Activated T-cell treated with anti-CD3 and anti-CD28 coated beads, Interleukin-2, amount 50 U/mL, for 72 hours (primary cell): ENCODE measurements at regions not wholly inside any gene's neighbourhood (a gene's known extent, or its start where the extent isn't known, plus 50 kb on each side); places are given as distances from the start of the nearest gene placed in this dataset.
"Not testable (repeated sequence)": the region's sequence is repeated elsewhere in the genome, so short reads cannot be mapped to it uniquely, and the experiment has no call there.

Experiments
- ATAC-seq, 2 donors: fragments of 150-1000 bp; cut with Tn5 transposase; replicated peaks in 1 of 2; 2 replicates each; pipeline ENCODE4 v1.10.0; 2021; ENCODE audit warnings: moderate library complexity in 2 of 2, mild to moderate bottlenecking in 1 of 2
- DNase-seq, 2 donors: peaks; one replicate each; pipeline ENCODE4 v3.0.0; 2021 to 2022; ENCODE audit warnings: mixed read lengths in 1 of 2
- H3K27ac Mint-ChIP-seq: one replicate; pipeline ENCODE4 v1.8.0; 2022; ENCODE audit warnings: mild to moderate bottlenecking, moderate library complexity, mixed read lengths
- H3K27me3 Mint-ChIP-seq: one replicate; pipeline ENCODE4 v1.8.0; 2022; ENCODE audit warnings: low read depth, mixed read lengths
- H3K36me3 Mint-ChIP-seq, 2 donors: one replicate each; pipeline ENCODE4 v1.8.0; 2022; ENCODE audit warnings: mixed read lengths in 2 of 2, mild to moderate bottlenecking in 1 of 2; ENCODE audit not compliant: insufficient read depth in 2 of 2
- H3K4me1 Mint-ChIP-seq: one replicate; pipeline ENCODE4 v1.8.0; 2022; ENCODE audit warnings: low read depth, mixed read lengths
- H3K4me3 Mint-ChIP-seq, 2 donors: one replicate each; pipeline ENCODE4 v1.8.0; 2022; ENCODE audit warnings: mild to moderate bottlenecking in 2 of 2, mixed read lengths in 2 of 2, moderate library complexity in 2 of 2
- H3K9me3 Mint-ChIP-seq, 2 donors: one replicate each; pipeline ENCODE4 v1.8.0; 2022; ENCODE audit warnings: mixed read lengths in 2 of 2

DNA sequence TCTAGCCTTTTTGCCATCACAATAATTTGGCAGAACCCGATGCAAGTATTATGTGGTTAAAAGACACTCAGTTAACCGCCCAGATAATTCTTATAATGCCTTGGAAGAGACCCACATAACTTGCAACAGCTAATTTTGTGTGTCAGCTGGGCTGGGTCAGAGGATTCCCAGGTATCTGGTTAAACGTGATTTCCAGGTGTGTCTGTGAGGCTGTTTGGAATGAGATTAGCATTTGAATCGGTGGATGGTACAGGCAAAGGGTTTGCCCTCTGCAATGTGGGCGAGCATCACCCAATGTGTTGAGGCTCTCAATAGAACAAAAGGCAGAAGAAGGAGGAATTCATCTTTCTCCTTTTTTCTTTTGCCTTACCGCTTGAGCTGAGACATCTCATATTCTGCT lies 314.2 kb upstream of the PUDP start:
- no peaks in the 10 kb centered on the region for H3K27me3 Mint-ChIP-seq
- peaks cover 2 to 7% of the 10 kb centered on the region in 2 donors for H3K9me3 Mint-ChIP-seq
- H3K36me3 Mint-ChIP-seq, result no peaks in the 10 kb centered on the region
- H3K4me1 Mint-ChIP-seq, result no peaks in the 10 kb centered on the region
- no peak for ATAC-seq
- DNase-seq, result no peak
- no peak overlapping the region for H3K4me3 Mint-ChIP-seq
- no peak overlapping the region for H3K27ac Mint-ChIP-seq

GRCh38 chrX:7461051-7461450 lies 313.1 kb upstream of the PUDP start:
- not testable (repeated sequence) for H3K36me3 Mint-ChIP-seq, H3K9me3 Mint-ChIP-seq, H3K4me3 Mint-ChIP-seq, ATAC-seq, H3K4me1 Mint-ChIP-seq, H3K27ac Mint-ChIP-seq, DNase-seq, H3K27me3 Mint-ChIP-seq

GRCh38 chrX:7447801-7448499 lies 300.0 kb upstream of the PUDP start:
- ATAC-seq (no peak), DNase-seq (no peak)
- no peak overlapping the region for H3K27ac Mint-ChIP-seq
- H3K9me3 Mint-ChIP-seq, result peaks cover 0 to 2% of the 10 kb centered on the region in 2 donors
- H3K27me3 Mint-ChIP-seq, result peaks cover under 1% of the 10 kb centered on the region
- peaks cover 6% of the 10 kb centered on the region for H3K4me1 Mint-ChIP-seq
- H3K4me3 Mint-ChIP-seq, result no peak overlapping the region
- H3K36me3 Mint-ChIP-seq, result no peaks in the 10 kb centered on the region

GRCh38 chrX:7446815-7447214 lies 298.9 kb upstream of the PUDP start:
- no peak for ATAC-seq
- Mint-ChIP-seq H3K9me3 (peaks cover 0 to 2% of the 10 kb centered on the region in 2 donors), H3K4me3 (no peak overlapping the region), H3K27ac (no peak overlapping the region), H3K27me3 (peaks cover 7% of the 10 kb centered on the region), H3K4me1 (peaks cover 6% of the 10 kb centered on the region), H3K36me3 (no peaks in the 10 kb centered on the region)
- no peak for DNase-seq

DNA sequence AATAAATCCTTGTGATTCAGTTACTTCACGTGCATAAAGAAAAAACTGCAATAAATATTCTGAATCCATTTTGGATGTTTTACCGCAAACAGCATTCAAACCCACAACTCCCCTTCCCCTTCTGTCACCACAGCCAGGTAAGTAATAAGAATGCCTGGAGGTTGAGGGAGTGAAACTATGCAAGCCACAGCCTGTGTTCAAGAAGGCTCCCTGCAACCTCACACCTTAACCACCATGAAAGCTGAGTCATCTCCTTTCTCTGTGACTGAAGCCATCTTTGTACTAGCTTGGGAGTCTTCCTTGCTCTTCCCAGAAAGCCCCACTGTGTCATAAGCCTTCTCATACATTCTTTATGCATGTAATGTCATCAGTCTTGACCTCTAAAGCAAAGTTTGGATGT lies 297.0 kb upstream of the PUDP start:
- DNase-seq, result peak; percentile 1 to 17
- H3K4me1 Mint-ChIP-seq, result peaks cover 6% of the 10 kb centered on the region
- peaks cover 7% of the 10 kb centered on the region for H3K27me3 Mint-ChIP-seq
- no peaks in the 10 kb centered on the region for H3K36me3 Mint-ChIP-seq
- H3K9me3 Mint-ChIP-seq, result peaks cover 0 to under 1% of the 10 kb centered on the region in 2 donors
- H3K4me3 Mint-ChIP-seq, result no peak overlapping the region
- no peak overlapping the region for H3K27ac Mint-ChIP-seq
- peak; percentile 67 to 97 for ATAC-seq

DNA sequence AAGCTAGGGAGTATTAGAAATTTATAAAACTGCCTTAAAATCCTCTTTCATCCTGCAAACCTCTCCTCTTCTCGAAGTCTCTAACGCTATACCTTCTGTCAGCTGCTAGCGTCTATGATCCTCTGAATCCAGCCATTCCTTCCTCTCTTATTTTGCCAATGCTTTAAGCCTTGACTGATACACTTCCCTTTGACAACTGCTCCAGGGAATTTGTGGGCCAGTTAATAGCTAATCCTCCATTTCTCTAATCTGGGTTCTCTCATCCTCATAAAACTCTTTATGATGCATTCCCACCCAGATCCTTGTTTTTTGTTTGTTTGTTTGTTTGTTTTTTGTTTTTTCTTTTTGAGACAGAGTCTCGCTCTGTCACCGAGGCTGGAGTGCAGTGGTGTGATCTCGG lies 293.6 kb upstream of the PUDP start:
- peaks cover 6% of the 10 kb centered on the region for H3K4me1 Mint-ChIP-seq
- H3K27ac Mint-ChIP-seq, result no peak overlapping the region
- no peaks in the 10 kb centered on the region for H3K36me3 Mint-ChIP-seq
- peaks cover 7% of the 10 kb centered on the region for H3K27me3 Mint-ChIP-seq
- no peak for DNase-seq
- no peak for ATAC-seq
- no peaks in the 10 kb centered on the region for H3K9me3 Mint-ChIP-seq
- no peak overlapping the region for H3K4me3 Mint-ChIP-seq

GRCh38 chrX:7435822-7436221 lies 287.9 kb upstream of the PUDP start:
- Mint-ChIP-seq H3K4me1 (no peaks in the 10 kb centered on the region), H3K27me3 (no peaks in the 10 kb centered on the region), H3K36me3 (peaks cover 0 to 1% of the 10 kb centered on the region in 2 donors), H3K9me3 (peaks cover 6% of the 10 kb centered on the region in 2 donors), H3K27ac (no peak overlapping the region), H3K4me3 (no peak overlapping the region)
- DNase-seq (no peak), ATAC-seq (no peak)

DNA sequence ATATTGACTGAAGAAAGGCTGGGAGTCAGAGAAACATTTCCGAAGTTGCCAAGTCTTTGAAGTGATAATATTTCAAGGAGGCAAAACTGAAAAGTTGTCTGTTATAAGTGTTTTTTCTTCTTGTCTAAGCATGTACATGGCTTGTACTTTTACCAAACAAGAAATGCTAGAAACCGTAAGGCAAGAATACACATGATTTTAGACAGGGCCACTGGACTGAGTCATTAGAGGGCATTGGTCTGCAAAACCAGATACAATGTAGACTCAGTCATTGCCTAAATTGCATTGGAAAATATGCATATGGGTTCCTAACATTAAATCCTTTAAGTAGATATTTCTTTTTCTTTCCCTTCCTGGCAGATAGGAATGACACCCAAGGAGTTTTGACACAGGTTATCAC lies 284.9 kb upstream of the PUDP start:
- no peak for DNase-seq
- ATAC-seq, result no peak
- H3K4me1 Mint-ChIP-seq, result no peaks in the 10 kb centered on the region
- H3K27ac Mint-ChIP-seq, result no peak overlapping the region
- H3K9me3 Mint-ChIP-seq, result peaks cover 8 to 11% of the 10 kb centered on the region in 2 donors
- H3K36me3 Mint-ChIP-seq, result peaks cover 0 to 2% of the 10 kb centered on the region in 2 donors
- no peaks in the 10 kb centered on the region for H3K27me3 Mint-ChIP-seq
- H3K4me3 Mint-ChIP-seq, result no peak overlapping the region

- Mint-ChIP-seq H3K4me3 (no peak overlapping the region), H3K27me3 (no peaks in the 10 kb centered on the region), H3K9me3 (peaks cover 1 to 5% of the 10 kb centered on the region in 2 donors), H3K4me1 (no peaks in the 10 kb centered on the region), H3K27ac (no peak overlapping the region), H3K36me3 (no peaks in the 10 kb centered on the region)
- ATAC-seq (no peak), DNase-seq (no peak)
Observed at GRCh38 chrX:7420717-7421116, 272.8 kb upstream of the PUDP start.

GRCh38 chrX:7414753-7415152 lies 266.8 kb upstream of the PUDP start:
- no peaks in the 10 kb centered on the region for H3K4me1 Mint-ChIP-seq
- H3K9me3 Mint-ChIP-seq, result peaks cover 2 to 4% of the 10 kb centered on the region in 2 donors
- no peak overlapping the region for H3K27ac Mint-ChIP-seq
- no peaks in the 10 kb centered on the region for H3K27me3 Mint-ChIP-seq
- no peaks in the 10 kb centered on the region for H3K36me3 Mint-ChIP-seq
- DNase-seq (no peak), ATAC-seq (no peak)
- no peak overlapping the region for H3K4me3 Mint-ChIP-seq

- Mint-ChIP-seq H3K27ac (no peak overlapping the region), H3K4me1 (no peaks in the 10 kb centered on the region), H3K36me3 (no peaks in the 10 kb centered on the region), H3K4me3 (no peak overlapping the region), H3K9me3 (peaks cover 2 to 5% of the 10 kb centered on the region in 2 donors), H3K27me3 (no peaks in the 10 kb centered on the region)
- no peak for DNase-seq
- no peak for ATAC-seq
Observed at GRCh38 chrX:7412840-7413239, 264.9 kb upstream of the PUDP start.

- peaks cover 4% of the 10 kb centered on the region for H3K27me3 Mint-ChIP-seq
- DNase-seq (no peak), ATAC-seq (no peak)
- H3K36me3 Mint-ChIP-seq, result no peaks in the 10 kb centered on the region
- H3K4me3 Mint-ChIP-seq, result no peak overlapping the region
- H3K9me3 Mint-ChIP-seq, result peaks cover 2 to 10% of the 10 kb centered on the region in 2 donors
- H3K4me1 Mint-ChIP-seq, result no peaks in the 10 kb centered on the region
- H3K27ac Mint-ChIP-seq, result no peak overlapping the region
Observed at GRCh38 chrX:7409866-7410265, 261.9 kb upstream of the PUDP start.

- DNase-seq, result no peak
- H3K4me1 Mint-ChIP-seq, result no peaks in the 10 kb centered on the region
- no peak overlapping the region for H3K4me3 Mint-ChIP-seq
- H3K9me3 Mint-ChIP-seq, result peaks cover 0 to 6% of the 10 kb centered on the region in 2 donors
- no peak for ATAC-seq
- H3K27ac Mint-ChIP-seq, result no peak overlapping the region
- peaks cover 0 to 1% of the 10 kb centered on the region in 2 donors for H3K36me3 Mint-ChIP-seq
- no peaks in the 10 kb centered on the region for H3K27me3 Mint-ChIP-seq
Observed at GRCh38 chrX:7399373-7399772, 251.4 kb upstream of the PUDP start.

- peaks cover 2 to 8% of the 10 kb centered on the region in 2 donors for H3K9me3 Mint-ChIP-seq
- H3K4me3 Mint-ChIP-seq, result no peak overlapping the region
- no peak for DNase-seq
- H3K27me3 Mint-ChIP-seq, result no peaks in the 10 kb centered on the region
- no peak for ATAC-seq
- no peaks in the 10 kb centered on the region for H3K36me3 Mint-ChIP-seq
- H3K4me1 Mint-ChIP-seq, result no peaks in the 10 kb centered on the region
- H3K27ac Mint-ChIP-seq, result no peak overlapping the region
Observed at GRCh38 chrX:7390441-7390840, 242.5 kb upstream of the PUDP start.
